Naive thymus-derived CD4-positive, alpha-beta T cell (primary cell): ENCODE measurements at regions not wholly inside any gene's neighbourhood (a gene's known extent, or its start where the extent isn't known, plus 50 kb on each side); places are given as distances from the start of the nearest gene placed in this dataset.

Experiments used
- ATAC-seq: fragments of 150-1000 bp; cut with Tn5 transposase; 2 replicates; pipeline ENCODE4 v1.10.0; 2021; ENCODE audit warnings: mild to moderate bottlenecking, moderate library complexity
- CTCF ChIA-PET: fragments of 350-600 bp; sonication (Branson Sonifier 250); formaldehyde crosslinking; loops from one replicate; lab custom pipeline; 2021; ENCODE audit warnings: antibody characterized with exemption; lab: Charles Lee
- POLR2A ChIA-PET: fragments of 350-600 bp; sonication (Branson Sonifier 250); formaldehyde crosslinking; loops from one replicate; lab custom pipeline; 2021; ENCODE audit warnings: antibody characterized with exemption, inconsistent platforms; lab: Charles Lee
- DNase-seq, 9 donors: peaks; one replicate each; pipeline versions ENCODE4 v3.0.0 to v3.0.0-alpha.2; 2020 to 2022; ENCODE audit warnings: mixed read lengths in 1 of 9
- H3K27ac ChIP-seq: one replicate; pipeline ENCODE4 v1.7.0; 2013; ENCODE audit warnings: mild to moderate bottlenecking, low read depth, low read length, moderate library complexity
- H3K27me3 ChIP-seq, 2 donors: one replicate each; pipeline ENCODE4 v1.7.0; 2013; ENCODE audit warnings: low read length in 2 of 2, mild to moderate bottlenecking in 2 of 2, moderate library complexity in 2 of 2; ENCODE audit not compliant: control insufficient read depth in 2 of 2, insufficient read depth in 2 of 2
- H3K36me3 ChIP-seq, 3 experiments: 1 replicate in 2 of 3; 2 replicates in 1 of 3; pipeline ENCODE4 v1.7.0; 2013; ENCODE audit warnings: low read length in 3 of 3, mild to moderate bottlenecking in 3 of 3, moderate library complexity in 1 of 3; ENCODE audit not compliant: insufficient read depth in 3 of 3, control insufficient read depth in 2 of 3
- H3K4me1 ChIP-seq, 2 donors: one replicate each; pipeline ENCODE4 v1.7.0; 2013; ENCODE audit warnings: low read length in 2 of 2, mild to moderate bottlenecking in 2 of 2, moderate library complexity in 1 of 2; ENCODE audit not compliant: control insufficient read depth in 2 of 2, insufficient read depth in 2 of 2
- H3K4me3 ChIP-seq: 2 replicates; pipeline ENCODE4 v1.7.0; 2013; ENCODE audit warnings: mild to moderate bottlenecking, low read length
- H3K9me3 ChIP-seq, 3 experiments: 1 replicate in 2 of 3; 2 replicates in 1 of 3; pipeline ENCODE4 v1.7.0; 2013; ENCODE audit warnings: low read length in 3 of 3; ENCODE audit not compliant: control insufficient read depth in 2 of 3
- H3K27ac Mint-ChIP-seq, 9 donors: one replicate each; pipeline ENCODE4 v1.8.0; 2020 to 2022; ENCODE audit warnings: mixed read lengths in 9 of 9, mild to moderate bottlenecking in 8 of 9, moderate library complexity in 5 of 9, inconsistent platforms in 2 of 9
- H3K27me3 Mint-ChIP-seq, 5 donors: one replicate each; pipeline ENCODE4 v1.8.0; 2021 to 2022; ENCODE audit warnings: mixed read lengths in 5 of 5, mild to moderate bottlenecking in 1 of 5
- H3K36me3 Mint-ChIP-seq, 5 donors: one replicate each; pipeline ENCODE4 v1.8.0; 2020 to 2022; ENCODE audit warnings: mixed read lengths in 5 of 5, mild to moderate bottlenecking in 3 of 5, inconsistent platforms in 1 of 5
- H3K4me1 Mint-ChIP-seq, 7 donors: one replicate each; pipeline ENCODE4 v1.8.0; 2020 to 2022; ENCODE audit warnings: mixed read lengths in 7 of 7, mild to moderate bottlenecking in 3 of 7, inconsistent platforms in 1 of 7
- H3K4me3 Mint-ChIP-seq, 10 donors: one replicate each; pipeline ENCODE4 v1.8.0; 2020 to 2022; ENCODE audit warnings: mild to moderate bottlenecking in 10 of 10, mixed read lengths in 10 of 10, moderate library complexity in 6 of 10, inconsistent platforms in 2 of 10
- H3K9me3 Mint-ChIP-seq, 11 donors: one replicate each; pipeline ENCODE4 v1.8.0; 2020 to 2022; ENCODE audit warnings: mixed read lengths in 11 of 11, mild to moderate bottlenecking in 4 of 11, inconsistent platforms in 1 of 11, moderate library complexity in 1 of 11
- intact Hi-C, 2 donors: fragments of 100-400 bp; cut with micrococcal nuclease; formaldehyde crosslinking; loops; one replicate each; pipeline ENCODE4 v1.15.1; 2023

GRCh38 chr10:30786131-30786530, 156.6 kb upstream of the LYZL2 start:
- Histone ChIP-seq H3K4me3 (no peak overlapping the region), H3K27me3 (no peaks in the 10 kb centered on the region), H3K9me3 (no peaks in the 10 kb centered on the region), H3K27ac (no peak overlapping the region), H3K4me1 (peaks cover 6 to 16% of the 10 kb centered on the region in 2 donors), H3K36me3 (no peaks in the 10 kb centered on the region)
- intact Hi-C loops: loop anchor here (5.0 to 10.0 kb wide), 2 partner anchors 209 to 1271 kb away; partner anchors contain the start of gene KIF5B (in 1 of the 2)
- Mint-ChIP-seq H3K36me3 (peaks cover 0 to 5% (median 4%) of the 10 kb centered on the region in 5 donors), H3K9me3 (peaks cover 0 to 5% (median 0%) of the 10 kb centered on the region in 11 donors), H3K4me1 (peaks cover 9 to 45% (median 39%) of the 10 kb centered on the region in 7 donors), H3K27me3 (no peaks in the 10 kb centered on the region), H3K4me3 (peak overlapping the region; percentile 29 to 92 (median 83)), H3K27ac (peak overlapping the region in 8 of 9 donors; percentile 14 to 83 (median 70))
- DNase-seq (no peak), ATAC-seq (no peak)
- POLR2A ChIA-PET: interaction anchor here (0.7 to 3.4 kb wide), 3 partner anchors 245 to 1022 kb away, joined by 3 to 41 read pairs (median 4); partner anchors contain the start of gene ZNF438
- CTCF ChIA-PET: interaction anchor here (0.8 to 4.2 kb wide), 3 partner anchors 26 to 246 kb away, joined by 3 to 24 read pairs (median 21); partner anchors contain the start of gene ZNF438

GRCh38 chr10:30784897-30785605, 155.5 kb upstream of the LYZL2 start:
- no peaks in the 10 kb centered on the region for H3K9me3 ChIP-seq

GRCh38 chr10:30784524-30784896, 155.0 kb upstream of the LYZL2 start:
- Mint-ChIP-seq H3K4me3 (peak overlapping the region; percentile 80 to 92 (median 88)), H3K27ac (peak overlapping the region; percentile 69 to 96 (median 81)), H3K9me3 (peaks cover 0 to under 1% (median 0%) of the 10 kb centered on the region in 11 donors), H3K27me3 (no peaks in the 10 kb centered on the region), H3K4me1 (peaks cover 5 to 33% (median 28%) of the 10 kb centered on the region in 7 donors), H3K36me3 (peaks cover 0 to under 1% (median under 1%) of the 10 kb centered on the region in 5 donors)
- peak; percentile 22 for ATAC-seq
- CTCF ChIA-PET: interaction anchor here (0.5 to 4.2 kb wide), 21 partner anchors 20 to 1024 kb away, joined by 3 to 24 read pairs (median 4); partner anchors contain the start of gene ZNF438
- no peaks in the 10 kb centered on the region for H3K9me3 ChIP-seq
- no peaks in the 10 kb centered on the region for H3K36me3 ChIP-seq
- H3K4me3 ChIP-seq: peak overlapping the region; percentile 64
- peak overlapping the region; percentile 64 for H3K27ac ChIP-seq
- no peaks in the 10 kb centered on the region for H3K27me3 ChIP-seq
- peaks cover 0 to 16% of the 10 kb centered on the region in 2 donors for H3K4me1 ChIP-seq
- intact Hi-C loops: loop anchor here (1.0 to 10.0 kb wide), 22 partner anchors 38 to 1143 kb away; partner anchors contain the start of genes ARHGAP12 (in 1 of the 2) and ZEB1 (in 1 of the 2)
- POLR2A ChIA-PET: interaction anchor here (0.6 to 3.4 kb wide), 24 partner anchors 9 to 1593 kb away, joined by 3 to 41 read pairs (median 4); partner anchors contain the start of gene ZNF438
- peak in 3 of 9 donors; percentile 16 to 37 (median 20) for DNase-seq

More at GRCh38 chr10:30784897-30785605, 155.5 kb upstream of the LYZL2 start:
- no peaks in the 10 kb centered on the region for H3K36me3 ChIP-seq
- CTCF ChIA-PET: interaction anchor here (0.5 to 4.2 kb wide), 24 partner anchors 19 to 1023 kb away, joined by 3 to 24 read pairs (median 3); partner anchors contain the start of genes ZEB1 and ZNF438
- ATAC-seq (peak; percentile 17), DNase-seq (peak; percentile 14 to 45 (median 35))
- intact Hi-C loops: loop anchor here (1.0 to 10.0 kb wide), 23 partner anchors 37 to 1272 kb away; partner anchors contain the start of genes ARHGAP12 (in 1 of the 2), KIF5B (in 1 of the 2) and ZEB1 (in 1 of the 2)
- Mint-ChIP-seq H3K4me1 (peaks cover 5 to 38% (median 33%) of the 10 kb centered on the region in 7 donors), H3K27me3 (no peaks in the 10 kb centered on the region), H3K27ac (peak overlapping the region in 8 of 9 donors; percentile 1 to 96 (median 77)), H3K9me3 (peaks cover 0 to 4% (median 0%) of the 10 kb centered on the region in 11 donors), H3K36me3 (peaks cover 0 to 5% (median 4%) of the 10 kb centered on the region in 5 donors), H3K4me3 (peak overlapping the region; percentile 80 to 92 (median 88))
- H3K4me3 ChIP-seq: peak overlapping the region; percentile 64
- H3K27ac ChIP-seq: peak overlapping the region; percentile 64
- no peaks in the 10 kb centered on the region for H3K27me3 ChIP-seq
- POLR2A ChIA-PET: interaction anchor here (0.6 to 3.4 kb wide), 23 partner anchors 9 to 1023 kb away, joined by 3 to 41 read pairs (median 4); partner anchors contain the start of gene ZNF438
- H3K4me1 ChIP-seq: peaks cover 0 to 16% of the 10 kb centered on the region in 2 donors

GRCh38 chr10:30783939-30784501, 154.5 kb upstream of the LYZL2 start:
- Histone ChIP-seq H3K4me1 (peaks cover 0 to 16% of the 10 kb centered on the region in 2 donors), H3K9me3 (no peaks in the 10 kb centered on the region), H3K36me3 (no peaks in the 10 kb centered on the region), H3K27me3 (no peaks in the 10 kb centered on the region), H3K4me3 (peak overlapping the region; percentile 64), H3K27ac (peak overlapping the region; percentile 64)
- intact Hi-C loops: loop anchor here (1.0 to 10.0 kb wide), 23 partner anchors 38 to 1143 kb away; partner anchors contain the start of genes ARHGAP12 (in 1 of the 2) and ZEB1 (in 1 of the 2)
- Mint-ChIP-seq H3K27ac (peak overlapping the region; percentile 69 to 96 (median 81)), H3K4me1 (peaks cover 5 to 30% (median 25%) of the 10 kb centered on the region in 7 donors), H3K27me3 (peaks cover 0 to 2% (median 0%) of the 10 kb centered on the region in 5 donors), H3K9me3 (no peaks in the 10 kb centered on the region), H3K36me3 (no peaks in the 10 kb centered on the region), H3K4me3 (peak overlapping the region; percentile 80 to 92 (median 88))
- ChIA-PET POLR2A (interaction anchor here (0.6 to 3.4 kb wide), 23 partner anchors 10 to 1594 kb away, joined by 3 to 41 read pairs (median 4); partner anchors contain the start of gene ZNF438), CTCF (interaction anchor here (0.5 to 4.2 kb wide), 20 partner anchors 10 to 1024 kb away, joined by 3 to 24 read pairs (median 4); partner anchors contain the start of gene ZNF438)
- ATAC-seq: peak; percentile 96
- peak; percentile 65 to 89 (median 84) for DNase-seq

GRCh38 chr10:30782537-30783461, 153.2 kb upstream of the LYZL2 start:
- no peaks in the 10 kb centered on the region for H3K9me3 ChIP-seq
- Mint-ChIP-seq H3K4me1 (peaks cover 5 to 18% (median 13%) of the 10 kb centered on the region in 7 donors), H3K4me3 (no peak overlapping the region), H3K36me3 (no peaks in the 10 kb centered on the region), H3K9me3 (no peaks in the 10 kb centered on the region), H3K27ac (peak overlapping the region in 4 of 9 donors; percentile 29 to 76 (median 34)), H3K27me3 (peaks cover 0 to 9% (median 0%) of the 10 kb centered on the region in 5 donors)
- no peaks in the 10 kb centered on the region for H3K27me3 ChIP-seq
- ChIA-PET CTCF (interaction anchor here (0.6 to 4.2 kb wide), 13 partner anchors 11 to 987 kb away, joined by 3 to 24 read pairs (median 5); partner anchors contain the start of gene ZNF438), POLR2A (interaction anchor here (0.7 to 3.4 kb wide), 4 partner anchors 30 to 1025 kb away, joined by 3 to 41 read pairs (median 6); partner anchors contain the start of gene ZNF438)
- intact Hi-C loops: loop anchor here (1.0 to 10.0 kb wide), 6 partner anchors 55 to 1145 kb away; partner anchors contain the start of gene ARHGAP12 (in 1 of the 2)
- DNase-seq (no peak), ATAC-seq (no peak)
- no peaks in the 10 kb centered on the region for H3K36me3 ChIP-seq
- no peak overlapping the region for H3K27ac ChIP-seq
- H3K4me1 ChIP-seq: peaks cover 0 to 16% of the 10 kb centered on the region in 2 donors
- no peak overlapping the region for H3K4me3 ChIP-seq
